A549 (cell line): ENCODE measurements at regions not wholly inside any gene's neighbourhood (a gene's known extent, or its start where the extent isn't known, plus 50 kb on each side); places are given as distances from the start of the nearest gene placed in this dataset.

Source experiments
- CBX2 ChIP-seq: fragments of 200-600 bp; sonication (generic); IDR thresholded peaks from 2 replicates; pipeline ENCODE4 v1.6.1; 2016; ENCODE audit warnings: low read depth, mild to moderate bottlenecking, borderline replicate concordance
- CHD2 ChIP-seq: fragments of 150-350 bp; IDR thresholded peaks from 2 replicates; pipeline ENCODE4 v1.6.1; 2014; ENCODE audit warnings: low read length; ENCODE audit not compliant: partially characterized antibody
- CTCF ChIP-seq: fragments of >200 bp; sonication (Bioruptor Twin); formaldehyde crosslinking; IDR thresholded peaks from 3 replicates; pipeline ENCODE4 v1.5.1; 2016
- EP300 ChIP-seq, 2 experiments: fragments of >200 bp; sonication (Bioruptor Twin); formaldehyde crosslinking; IDR thresholded peaks; 2 replicates in 1 of 2; 3 replicates in 1 of 2; pipeline ENCODE4 v1.6.1; 2016 to 2017
- JUN ChIP-seq, 2 experiments: fragments of >200 bp; sonication (Bioruptor Twin); formaldehyde crosslinking; IDR thresholded peaks; 2 replicates in 1 of 2; 3 replicates in 1 of 2; pipeline ENCODE4 v1.6.1; 2016 to 2017
- KDM5A ChIP-seq: fragments of 200-600 bp; sonication (generic); IDR thresholded peaks from 2 replicates; pipeline ENCODE4 v1.6.1; 2016; ENCODE audit warnings: antibody characterized with exemption, mild to moderate bottlenecking
- MAFK ChIP-seq: fragments of 450-650 bp; IDR thresholded peaks from 2 replicates; pipeline ENCODE4 v1.6.1; 2014; ENCODE audit not compliant: partially characterized antibody
- MAX ChIP-seq: IDR thresholded peaks from 2 replicates; pipeline ENCODE4 v1.6.1; 2012
- PHF8 ChIP-seq: fragments of 200-600 bp; sonication (generic); IDR thresholded peaks from 2 replicates; pipeline ENCODE4 v1.6.1; 2016; ENCODE audit warnings: low read depth, mild to moderate bottlenecking, antibody characterized with exemption, moderate library complexity, borderline replicate concordance
- POLR2A ChIP-seq: IDR thresholded peaks from 2 replicates; pipeline ENCODE4 v1.6.1; 2012; ENCODE audit warnings: mild to moderate bottlenecking, low read length
- POLR2AphosphoS2 ChIP-seq: conservative IDR thresholded peaks from 2 replicates; pipeline ENCODE4 v1.6.1; 2012; ENCODE audit warnings: low read length, improper control_type of control experiment, inconsistent platforms
- ZFP36 ChIP-seq: fragments of 450-650 bp; IDR thresholded peaks from 2 replicates; pipeline ENCODE4 v1.6.1; 2014; ENCODE audit warnings: borderline replicate concordance; ENCODE audit not compliant: partially characterized antibody

- no peak for TF ChIP-seq CTCF
- TF ChIP-seq ZFP36: no peak
- no peak for TF ChIP-seq EP300 (IDR thresholded peaks at IDR 0.05)
- TF ChIP-seq POLR2AphosphoS2: no peak
- no peak for TF ChIP-seq CBX2
- no peak for TF ChIP-seq POLR2A
- TF ChIP-seq JUN (IDR thresholded peaks at IDR 0.05): no peak
- no peak for TF ChIP-seq KDM5A
- TF ChIP-seq PHF8: no peak
- no peak for TF ChIP-seq MAFK
- TF ChIP-seq MAX: no peak
- TF ChIP-seq CHD2: no peak
Measured at GRCh38 chr14:28151926-28152325, 614.7 kb upstream of the FOXG1 start.
